Left lobe of liver (tissue), 2 donors: ENCODE measurements at regions not wholly inside any gene's neighbourhood (a gene's known extent, or its start where the extent isn't known, plus 50 kb on each side); places are given as distances from the start of the nearest gene placed in this dataset.

Experiments used
- ATAC-seq: fragments of 200-7000 bp; cut with Tn5 transposase; one replicate; pipeline ENCODE4 v1.9.1; 2020; ENCODE audit warnings: mild to moderate bottlenecking, moderate library complexity
- DNase-seq: peaks from one replicate; pipeline ENCODE4 v3.0.0-alpha.2; 2020; ENCODE audit warnings: low spot score
- donor health status: DM: no; HTN: no; CAD: no; lungs with moderate emphysema.
- donor health status: DM: no; HTN: yes; CAD: no.

DNA sequence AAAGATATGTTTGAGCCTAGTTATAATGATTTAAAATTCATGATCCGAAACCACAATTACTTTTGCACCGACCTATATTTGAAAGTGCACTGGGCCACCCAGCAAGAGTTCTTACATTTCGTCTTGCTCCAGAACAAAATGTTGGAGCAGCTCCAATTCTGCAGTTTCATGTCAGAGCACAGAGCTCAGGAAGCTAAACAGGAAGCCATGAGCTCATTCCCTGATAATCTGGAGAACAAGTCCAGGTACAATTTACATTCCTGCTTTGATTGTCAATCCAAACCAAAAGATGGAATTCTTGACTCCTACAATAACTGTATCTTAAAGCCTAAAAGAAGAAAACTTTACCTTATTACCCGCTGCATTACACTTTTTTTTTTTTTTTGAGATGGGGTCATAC is 131.8 kb downstream of the KCTD12 start:
- DNase-seq (no peak), ATAC-seq (no peak)

DNA sequence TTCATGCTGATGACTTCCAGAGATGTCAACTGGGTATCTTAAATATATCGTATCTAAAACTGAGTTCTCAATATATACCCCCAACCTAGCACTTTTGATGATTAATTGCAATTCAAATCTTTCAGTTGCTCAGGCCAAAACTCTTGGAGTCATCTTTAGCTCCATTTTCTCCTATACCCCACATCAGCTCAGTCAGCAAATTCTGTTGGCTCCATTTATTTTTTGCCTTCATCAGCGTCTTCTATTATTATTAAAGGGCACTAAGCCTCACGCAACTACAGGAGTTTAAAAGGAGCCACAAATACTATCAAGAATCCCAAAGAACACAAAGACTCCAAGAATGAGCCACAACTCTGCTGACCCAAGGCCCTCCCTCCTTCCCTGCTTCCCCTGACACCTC is 134.9 kb downstream of the KCTD12 start:
- DNase-seq (no peak), ATAC-seq (no peak)

DNA sequence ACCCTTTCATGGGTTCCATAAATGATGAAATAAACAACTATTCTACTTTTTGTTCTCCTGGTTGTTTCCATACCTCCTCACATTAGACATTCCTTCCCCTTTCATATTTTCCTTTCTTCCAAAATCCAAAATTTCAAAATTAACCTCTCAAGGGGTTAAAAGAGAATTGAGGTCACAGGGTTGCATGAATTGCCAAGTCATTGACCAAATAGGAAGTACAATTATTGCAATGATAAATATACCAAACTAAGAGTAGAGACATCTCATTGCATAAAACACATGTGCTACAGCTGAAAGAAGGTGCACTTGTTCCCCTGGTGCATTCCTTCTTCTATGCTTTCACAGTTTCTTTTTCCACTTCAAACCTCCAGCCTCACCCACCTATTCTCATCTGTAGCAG is 136.1 kb downstream of the KCTD12 start:
- DNase-seq (no peak), ATAC-seq (no peak)

DNA sequence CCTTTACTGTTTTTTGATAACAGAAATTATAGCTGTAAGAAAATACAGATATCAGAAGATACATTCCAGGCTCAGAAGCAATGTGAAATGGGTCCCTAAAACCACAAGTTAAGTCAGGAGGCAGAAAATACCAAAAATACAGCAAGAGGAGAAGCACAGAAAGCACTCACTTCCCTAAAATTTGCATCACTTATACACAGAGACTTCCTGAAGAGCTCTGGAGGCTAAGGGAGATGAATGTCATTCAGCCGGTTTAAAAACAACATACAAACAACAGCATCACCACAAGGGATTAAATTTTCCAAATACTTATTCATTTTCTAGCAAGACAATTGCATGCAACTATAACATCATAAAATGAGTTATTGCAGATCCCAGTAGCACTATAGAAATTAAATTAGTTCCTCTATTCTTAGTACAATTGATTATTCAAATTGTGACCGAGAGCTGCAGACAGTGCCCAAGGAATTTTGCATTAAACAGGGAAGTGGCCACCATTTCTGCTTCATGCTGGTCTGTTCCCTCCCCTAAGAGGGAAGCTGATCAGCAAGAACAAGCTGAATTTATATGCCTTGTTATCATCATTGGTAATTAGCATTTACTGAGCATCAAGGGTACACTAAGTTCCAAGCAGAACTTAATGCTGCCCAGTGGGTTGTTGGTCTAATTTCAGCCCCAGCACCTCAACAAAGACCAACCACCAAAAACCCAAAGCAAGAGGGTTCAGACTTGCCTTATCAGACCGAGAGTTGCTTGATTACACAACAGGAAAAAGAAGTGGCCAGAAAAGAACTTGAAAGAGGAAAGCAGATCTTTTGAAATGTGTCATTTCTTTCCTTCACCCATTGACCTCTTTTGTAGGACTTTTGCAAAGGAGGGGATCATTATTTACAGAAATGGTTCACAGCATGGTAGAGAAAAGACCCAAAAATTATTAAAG is 140.7 kb downstream of the KCTD12 start:
- DNase-seq: no peak
- peak; percentile 27 for ATAC-seq

DNA sequence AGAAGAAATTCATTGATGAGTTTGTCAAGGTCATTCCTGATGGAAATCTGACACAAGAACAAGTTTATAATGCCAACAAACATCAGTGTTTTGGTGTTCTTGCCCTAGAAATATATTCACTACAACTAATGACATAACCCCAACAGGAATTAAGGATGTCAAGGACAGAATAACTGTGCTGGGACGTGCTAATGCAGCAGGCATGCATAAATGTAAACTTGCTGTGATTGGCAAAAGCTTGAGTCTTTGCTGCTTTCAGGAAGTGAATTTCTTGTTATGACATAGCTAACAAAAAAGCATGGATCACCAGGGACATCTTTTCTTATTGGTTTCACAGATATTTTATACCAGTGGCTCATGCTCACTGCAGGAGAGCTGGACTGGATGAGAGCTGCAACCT is 144.6 kb downstream of the KCTD12 start:
- ATAC-seq (no peak), DNase-seq (no peak)

DNA sequence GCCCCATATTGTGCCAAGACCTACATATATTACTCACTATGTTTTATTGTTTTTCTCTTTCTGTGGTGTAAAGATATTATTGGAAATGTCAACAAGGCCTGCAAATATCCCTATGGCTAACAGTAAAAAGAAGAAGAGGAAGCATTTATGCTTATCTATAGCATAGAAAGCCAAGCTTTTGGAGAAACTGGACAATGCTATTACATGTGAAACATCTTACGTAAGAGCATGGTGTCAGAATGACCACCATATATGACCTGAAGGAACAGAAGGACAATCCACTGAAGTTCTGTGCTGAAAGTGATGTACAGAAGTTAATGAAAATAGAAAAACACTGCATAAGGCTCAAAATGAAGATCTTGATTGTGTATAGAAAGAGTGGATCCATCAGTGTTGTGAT is 145.2 kb downstream of the KCTD12 start:
- ATAC-seq (no peak), DNase-seq (no peak)

DNA sequence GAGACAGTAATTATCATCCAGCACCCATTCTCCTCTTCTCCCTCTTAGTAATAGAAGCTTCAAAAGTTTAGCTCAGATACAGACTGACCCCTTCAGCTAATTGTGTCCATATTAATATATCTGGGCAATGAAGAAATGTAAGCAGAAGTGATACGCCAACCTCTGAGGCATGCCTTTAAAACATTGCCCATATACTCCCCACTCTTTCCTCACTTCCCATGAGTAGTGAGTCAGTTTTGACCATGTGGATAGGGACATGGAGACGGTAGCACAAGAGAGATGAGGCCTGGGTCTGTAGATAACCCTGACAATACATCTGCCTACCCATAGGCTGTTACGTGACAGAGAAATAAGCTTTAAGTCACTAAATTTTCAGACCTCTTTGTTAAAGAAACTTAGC is 147.6 kb downstream of the KCTD12 start:
- ATAC-seq (no peak), DNase-seq (no peak)

DNA sequence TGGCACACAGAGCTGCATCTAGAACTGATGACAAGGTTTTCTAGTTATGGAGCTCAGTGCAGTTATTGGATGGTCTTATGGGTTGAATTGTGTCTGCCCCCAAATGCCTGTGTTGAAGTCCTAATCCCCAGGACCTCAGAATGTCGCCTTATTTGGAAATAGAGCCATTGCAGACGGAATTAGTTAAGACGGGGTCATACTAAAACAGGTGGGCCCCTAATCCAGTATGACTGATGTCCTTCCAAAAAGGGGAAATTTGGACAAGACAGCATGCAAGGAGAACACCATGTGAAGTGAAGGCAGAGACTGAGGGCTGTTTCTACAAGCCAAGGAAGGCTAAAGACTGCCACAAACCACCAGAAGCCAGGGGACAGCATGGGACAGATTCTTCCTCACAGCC is 148.7 kb downstream of the KCTD12 start:
- no peak for ATAC-seq
- DNase-seq: no peak

DNA sequence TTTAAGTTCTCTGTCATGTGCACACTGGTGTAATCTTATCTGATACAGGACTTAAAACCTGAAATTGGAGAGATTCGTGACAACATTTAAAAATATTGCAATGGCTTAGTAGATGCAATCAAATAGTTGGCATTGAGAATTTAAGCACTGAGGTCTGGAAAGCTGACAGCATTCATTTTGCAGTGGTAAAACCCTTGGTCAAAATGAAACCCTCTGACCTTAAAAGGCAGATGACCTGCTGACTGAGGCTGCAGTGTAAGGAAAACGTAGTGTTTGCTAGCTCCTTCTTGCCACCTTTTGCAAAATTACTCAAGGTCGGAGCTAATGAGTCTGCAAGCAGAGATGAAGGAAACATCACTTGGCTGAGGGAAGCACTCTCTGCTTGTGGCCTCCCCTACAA is 150.6 kb downstream of the KCTD12 start:
- ATAC-seq (no peak), DNase-seq (no peak)

DNA sequence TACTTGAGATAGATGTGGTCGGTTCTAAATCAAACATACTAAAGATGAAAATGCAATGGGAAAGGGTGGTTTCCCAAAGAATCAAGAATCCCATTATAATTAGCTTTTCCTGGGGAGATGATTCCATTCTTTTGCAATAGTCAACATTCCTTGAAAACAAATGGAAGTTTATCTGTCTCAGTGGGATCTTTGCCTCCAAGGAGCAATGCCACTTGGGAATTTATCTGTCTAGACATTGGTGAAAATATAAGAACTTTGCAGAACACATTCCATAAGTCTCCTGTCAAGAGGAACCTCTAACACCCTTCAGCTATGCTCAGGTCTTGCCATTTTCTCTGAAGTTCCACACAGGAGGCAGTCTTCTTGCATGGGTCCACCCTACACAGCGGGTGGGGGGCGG is 152.5 kb downstream of the KCTD12 start:
- no peak for DNase-seq
- ATAC-seq: no peak

DNA sequence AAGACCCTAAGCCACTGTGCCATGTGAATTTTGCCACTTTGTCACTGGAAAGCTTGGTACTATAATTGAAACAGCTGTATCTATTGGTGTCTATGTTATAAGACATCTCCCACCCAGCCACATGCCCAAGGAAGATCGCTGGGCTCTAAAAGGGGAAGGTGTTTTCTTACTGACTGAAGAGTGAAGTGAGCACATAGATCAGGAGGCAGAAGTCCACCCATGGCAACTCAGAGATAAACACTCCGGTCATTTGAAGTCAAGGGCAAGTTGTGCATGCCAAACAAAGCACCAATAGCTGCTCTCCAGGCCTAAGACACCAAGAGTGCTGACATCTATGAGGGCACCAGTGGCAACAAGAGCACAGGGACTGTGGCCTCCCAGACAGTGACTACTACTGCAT is 153.8 kb downstream of the KCTD12 start:
- ATAC-seq (no peak), DNase-seq (no peak)

DNA sequence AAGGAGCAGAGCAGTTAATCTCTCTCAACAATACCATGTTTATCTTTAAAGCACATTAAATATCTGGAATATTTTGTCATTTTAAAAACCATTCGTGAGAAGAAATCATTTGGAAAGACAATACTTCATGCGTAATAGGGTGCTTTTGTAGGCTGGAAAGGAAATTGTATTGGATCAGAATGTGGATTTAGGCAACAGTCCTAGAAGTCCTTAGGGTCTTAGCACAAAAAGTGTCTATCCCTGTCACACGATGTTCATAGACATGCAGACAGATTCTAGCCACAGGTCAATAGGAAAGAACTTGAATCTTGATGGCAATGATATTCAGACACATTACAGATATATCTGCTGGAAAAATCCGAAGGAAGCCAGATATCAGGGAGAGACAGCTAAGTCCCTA is 156.0 kb downstream of the KCTD12 start:
- DNase-seq (no peak), ATAC-seq (no peak)

DNA sequence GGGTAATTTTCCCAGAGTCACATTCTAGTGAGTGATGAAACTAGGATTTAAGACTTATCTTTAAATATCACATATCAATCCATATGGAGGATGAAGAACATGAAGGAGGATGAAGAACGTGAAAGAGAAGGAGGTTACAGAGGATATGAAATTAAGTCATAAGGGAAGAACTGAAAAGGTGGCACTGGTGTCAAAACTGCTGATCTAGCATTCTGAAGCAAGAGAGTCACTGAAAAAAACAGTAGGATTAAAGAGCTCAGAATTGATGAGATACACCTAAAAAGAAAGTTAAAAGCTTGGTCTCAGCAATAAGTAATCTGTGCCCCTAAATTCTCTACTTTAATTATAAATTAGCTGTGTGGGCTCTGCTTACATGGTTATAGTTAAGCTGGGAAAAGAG is 156.5 kb downstream of the KCTD12 start:
- no peak for ATAC-seq

DNA sequence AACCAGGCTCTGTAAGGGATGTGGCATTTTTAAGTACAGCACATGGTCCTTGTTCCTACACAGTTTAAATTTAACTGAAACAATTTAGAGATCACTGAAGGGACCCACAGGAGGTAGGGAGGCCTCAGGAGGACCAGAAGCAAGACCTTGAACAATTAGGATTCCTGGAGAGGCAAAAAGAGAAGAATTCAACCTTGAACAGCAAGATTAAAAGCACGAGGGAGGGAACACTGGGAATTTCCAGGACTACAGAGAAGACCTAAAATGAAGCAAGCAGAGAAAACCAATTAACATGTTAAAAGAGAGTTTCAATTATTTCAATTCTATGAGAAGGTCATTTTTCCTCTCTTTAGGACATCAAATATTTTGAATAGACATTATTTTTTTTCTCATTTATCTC is 160.3 kb downstream of the KCTD12 start:
- DNase-seq (no peak), ATAC-seq (no peak)

More for the DNA sequence above, 156.5 kb downstream of the KCTD12 start:
- no peak for DNase-seq

DNA sequence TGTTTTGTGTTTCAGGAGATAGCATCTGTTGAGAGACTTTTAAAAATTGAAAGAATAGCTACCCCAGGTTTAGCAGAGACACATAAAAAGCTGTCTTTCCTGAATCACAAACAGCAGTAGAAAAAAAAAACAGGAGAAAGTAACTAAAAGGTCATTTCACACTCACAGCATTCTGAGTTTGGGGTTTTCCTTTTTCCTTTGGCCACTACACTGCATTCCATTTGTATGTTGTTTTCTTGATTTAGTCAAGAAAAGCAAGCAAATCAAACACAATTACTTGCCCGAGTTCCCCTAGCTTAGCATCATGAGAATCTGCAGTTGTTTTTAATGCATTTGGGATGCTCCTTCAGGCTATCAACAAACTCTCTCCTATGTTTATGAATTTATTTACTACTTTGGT is 161.0 kb downstream of the KCTD12 start:
- ATAC-seq (no peak), DNase-seq (no peak)

DNA sequence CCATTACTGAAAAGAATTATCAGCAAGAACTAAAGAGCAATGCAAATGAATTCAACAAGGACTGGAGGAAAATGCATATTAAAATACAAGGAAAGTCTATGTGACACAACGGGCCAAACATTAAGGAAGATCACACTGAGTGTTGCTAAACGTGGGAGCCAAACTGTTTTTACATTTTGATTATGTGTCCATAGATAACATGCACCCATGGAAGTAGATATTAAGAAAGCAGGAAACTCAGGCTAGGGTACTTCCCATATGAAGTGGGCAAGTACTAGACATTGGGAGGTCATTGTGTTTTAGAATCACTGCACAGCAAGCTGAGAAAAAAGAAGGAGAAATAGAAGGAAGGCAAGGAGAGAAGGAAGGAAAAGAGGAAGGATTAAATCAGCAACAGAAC is 161.8 kb downstream of the KCTD12 start:
- no peak for ATAC-seq

DNA sequence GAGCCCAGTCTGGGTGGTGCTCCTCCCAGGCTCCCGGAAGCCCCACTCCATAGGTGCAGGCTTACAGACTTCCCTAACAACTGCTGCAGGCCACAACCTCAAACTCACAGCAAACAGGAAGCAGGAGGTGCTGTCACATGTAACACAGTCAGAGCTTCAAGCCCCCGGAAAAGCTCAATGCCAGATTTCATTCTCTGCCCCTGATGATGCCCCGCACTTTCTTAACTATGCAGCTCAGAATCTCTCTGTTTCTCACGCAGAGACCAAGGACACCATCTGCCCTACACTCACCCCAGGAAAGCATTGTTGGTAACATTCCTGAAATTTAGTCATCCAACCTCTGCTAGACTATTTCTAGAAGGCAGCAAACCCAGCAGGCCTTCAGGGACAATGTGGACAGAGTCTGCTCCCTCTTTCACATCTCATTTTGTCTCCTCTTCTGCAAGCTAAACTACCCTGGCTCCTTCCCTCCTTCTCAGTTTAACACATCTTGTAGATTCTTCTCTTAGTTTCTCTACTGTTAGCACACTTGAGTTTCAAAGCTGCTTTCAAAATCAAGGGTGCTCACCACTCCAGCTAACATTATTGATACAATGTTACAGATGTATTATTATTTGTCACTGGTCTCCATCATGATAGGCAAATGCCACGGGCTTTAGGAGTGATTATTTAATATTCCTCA is 162.5 kb downstream of the KCTD12 start:
- ATAC-seq (peak; percentile 49), DNase-seq (no peak)

More for the DNA sequence above, 161.8 kb downstream of the KCTD12 start:
- DNase-seq: no peak

DNA sequence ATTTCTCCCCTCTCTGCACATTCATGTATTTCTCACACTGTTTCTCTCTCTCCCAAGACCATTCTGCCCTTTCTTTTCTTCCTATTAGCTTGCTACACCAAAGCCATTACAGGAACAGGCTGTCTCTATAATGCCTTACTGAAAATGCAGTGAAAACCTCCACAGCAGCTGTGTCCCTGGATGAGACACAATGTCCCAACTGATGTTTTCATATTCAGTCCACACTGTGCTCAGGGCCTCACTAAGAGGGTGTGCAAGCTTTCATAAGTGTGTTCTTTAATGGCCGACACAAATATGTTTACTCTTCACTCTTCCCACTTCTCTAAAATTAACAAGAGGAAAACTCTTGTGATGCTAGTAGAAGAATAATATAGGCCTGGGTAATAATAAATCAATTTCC is 163.4 kb downstream of the KCTD12 start:
- ATAC-seq: no peak
- no peak for DNase-seq

DNA sequence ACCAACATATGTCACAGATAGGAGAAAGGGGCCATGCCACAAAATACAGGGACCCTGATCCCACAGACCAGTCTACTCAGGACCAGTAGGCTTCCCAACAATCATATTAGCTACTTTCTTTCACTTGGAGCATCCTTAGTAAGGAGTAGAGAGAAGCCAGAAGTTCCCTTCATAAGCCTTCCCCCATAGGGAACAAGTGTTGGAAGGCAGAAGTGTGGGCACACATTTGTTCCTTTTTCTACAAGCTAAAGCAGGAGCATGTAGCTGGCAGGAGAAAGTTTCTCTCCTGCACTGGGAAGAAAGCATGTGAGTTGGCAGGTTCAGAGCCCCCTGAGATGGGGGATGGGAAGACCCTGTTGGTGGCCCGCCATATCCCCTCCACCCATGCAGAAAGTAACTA is 165.4 kb downstream of the KCTD12 start:
- ATAC-seq (no peak), DNase-seq (no peak)

DNA sequence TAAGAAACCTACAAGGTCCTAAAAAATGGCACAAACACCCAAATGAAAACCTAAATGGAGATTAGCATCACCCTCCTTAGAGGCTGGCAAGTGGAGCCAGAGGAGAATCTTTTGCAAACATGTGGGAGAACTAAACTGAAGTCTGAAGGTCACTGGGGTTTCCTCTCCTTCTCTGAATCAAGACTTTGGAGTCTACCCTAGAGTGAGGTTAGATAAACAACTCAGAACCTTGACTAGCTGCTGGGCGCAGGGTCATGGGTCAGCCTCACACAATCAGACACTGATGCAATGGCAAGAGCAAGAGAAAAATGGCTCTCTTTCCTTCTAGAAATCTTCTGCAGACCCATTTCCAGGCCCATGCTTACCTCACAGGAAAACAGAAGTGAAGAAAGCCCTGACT is 165.8 kb downstream of the KCTD12 start:
- no peak for DNase-seq
- ATAC-seq: no peak

DNA sequence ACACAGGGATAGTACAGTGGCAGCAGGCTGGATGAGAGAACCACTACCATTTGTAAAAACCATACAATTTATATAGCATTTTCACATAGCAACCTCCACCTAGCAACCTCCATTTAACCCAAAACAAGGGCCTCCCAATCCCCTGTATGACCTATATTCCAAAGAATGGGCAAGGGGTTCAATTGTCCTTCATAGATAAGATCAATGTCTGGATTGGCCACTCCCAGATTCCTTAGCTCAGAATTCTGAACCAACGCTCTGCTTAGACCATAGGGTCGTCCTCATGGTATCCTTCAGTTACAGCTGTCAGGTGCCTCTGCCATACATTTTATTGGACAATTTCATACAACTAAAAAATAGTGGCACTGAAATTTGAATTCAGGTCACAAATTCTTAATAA is 166.2 kb downstream of the KCTD12 start:
- DNase-seq (no peak), ATAC-seq (no peak)

DNA sequence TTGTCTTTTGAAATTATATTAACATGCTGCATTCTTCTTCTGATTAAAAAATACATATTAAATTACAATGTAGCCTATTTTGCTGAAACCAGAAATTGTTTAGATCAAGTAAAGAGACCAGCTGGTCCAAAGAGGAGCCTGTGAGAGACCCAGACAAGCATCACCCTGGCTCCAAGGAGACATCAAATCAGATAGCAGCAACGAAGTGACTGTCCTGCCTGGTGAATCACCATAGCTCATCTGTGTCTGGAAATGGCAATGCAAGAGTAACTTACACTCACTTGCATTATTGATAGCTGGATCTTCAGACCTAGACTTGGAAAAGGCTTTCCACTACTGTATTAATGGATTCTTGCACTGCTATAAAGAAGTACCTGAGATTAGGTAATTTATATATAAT is 169.1 kb downstream of the KCTD12 start:
- DNase-seq (no peak), ATAC-seq (no peak)
